ENCODE measurements at regions not wholly inside any gene's neighbourhood (a gene's known extent, or its start where the extent isn't known, plus 50 kb on each side); places are given as distances from the start of the nearest gene placed in this dataset.

- CTCF ChIA-PET = no interaction called here
- POLR2A ChIA-PET = no interaction called here
Observed at GRCh38 chr10:44205067-44205466, 179.8 kb downstream of the CXCL12 start.

DNA sequence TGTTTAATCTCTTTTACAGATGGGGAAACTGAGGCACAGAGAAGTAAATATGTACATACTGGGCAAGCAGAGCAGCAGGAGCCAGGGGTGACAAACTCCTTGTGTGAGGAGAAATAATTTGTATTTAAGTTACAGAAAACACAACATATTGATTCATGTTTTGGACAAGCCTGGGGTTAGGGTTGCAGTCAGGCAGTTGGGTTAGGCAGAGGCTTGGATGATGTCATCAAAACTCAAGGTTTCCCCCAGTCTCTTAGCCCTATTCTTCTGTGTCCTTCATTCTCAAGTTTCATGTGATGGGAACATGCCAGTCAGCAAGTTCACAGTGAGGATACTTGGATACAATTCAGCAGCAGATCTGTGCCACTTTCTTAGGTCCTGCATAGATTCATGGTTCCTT, 181.4 kb downstream of the CXCL12 start:
- ChIA-PET CTCF (no interaction called here), POLR2A (no interaction called here)

GRCh38 chr10:44202952-44203351, 181.9 kb downstream of the CXCL12 start:
- POLR2A ChIA-PET = no interaction called here
- CTCF ChIA-PET = no interaction called here

- ChIA-PET POLR2A (no interaction called here), CTCF (no interaction called here)
Observed at GRCh38 chr10:44201656-44202055, 183.2 kb downstream of the CXCL12 start.

DNA sequence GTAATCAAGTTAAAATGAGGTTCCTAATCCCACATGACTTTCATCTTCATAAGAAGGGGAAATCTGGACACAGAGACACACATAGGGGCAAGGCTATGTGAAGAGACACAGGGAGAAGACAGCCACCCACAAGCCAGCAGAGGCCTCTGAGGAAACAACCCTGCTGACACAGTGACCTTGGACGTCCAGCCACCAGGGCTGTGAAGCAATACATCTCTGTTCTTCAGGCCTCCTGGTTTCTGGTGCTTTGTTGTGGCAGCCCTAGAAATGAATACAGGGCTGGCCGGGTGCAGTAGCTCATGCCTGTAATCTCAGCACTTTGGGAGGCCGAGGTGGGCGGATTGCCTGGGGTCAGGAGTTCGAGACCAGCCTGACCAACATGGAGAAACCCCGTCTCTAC, 183.9 kb downstream of the CXCL12 start:
- ChIA-PET CTCF (no interaction called here), POLR2A (no interaction called here)

- ChIA-PET POLR2A (no interaction called here), CTCF (no interaction called here)
Observed at GRCh38 chr10:44199991-44200655, 184.8 kb downstream of the CXCL12 start.

DNA sequence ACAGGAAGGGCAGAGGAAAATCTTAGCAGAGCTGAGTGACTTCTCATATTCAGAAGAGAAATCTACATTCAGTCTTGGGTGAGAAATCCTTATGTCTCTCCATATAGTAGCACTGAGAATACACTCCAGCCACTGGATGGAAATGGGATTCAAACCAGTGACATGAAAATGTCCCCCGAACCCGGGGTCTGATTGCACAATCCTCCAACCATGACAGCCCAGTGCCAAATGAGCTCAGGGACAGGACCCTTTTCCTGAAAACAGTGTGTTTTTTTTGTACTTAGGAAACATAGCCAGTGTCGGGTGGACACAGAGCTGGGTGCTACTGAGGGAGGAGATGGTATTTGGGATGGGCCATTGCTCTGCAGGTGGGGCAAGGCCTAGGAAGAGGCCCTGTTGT, 185.6 kb downstream of the CXCL12 start:
- ChIA-PET POLR2A (no interaction called here), CTCF (no interaction called here)

DNA sequence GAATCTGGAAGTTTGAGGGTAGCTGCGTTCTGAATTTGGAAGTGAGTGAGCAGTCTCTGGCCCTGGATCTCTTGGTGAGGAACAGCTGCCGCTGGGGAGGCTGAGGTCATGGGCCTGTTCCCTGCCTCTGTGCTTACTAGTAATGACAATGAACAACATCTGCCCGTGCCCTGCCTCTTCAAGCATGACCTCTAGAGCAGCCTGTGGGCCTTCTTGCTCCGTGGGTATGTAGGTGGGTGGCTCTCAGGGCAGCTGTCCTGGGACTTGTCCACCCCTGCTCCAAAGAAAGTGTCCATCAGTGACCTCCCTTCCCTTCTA, 186.2 kb downstream of the CXCL12 start:
- ChIA-PET POLR2A (no interaction called here), CTCF (no interaction called here)

DNA sequence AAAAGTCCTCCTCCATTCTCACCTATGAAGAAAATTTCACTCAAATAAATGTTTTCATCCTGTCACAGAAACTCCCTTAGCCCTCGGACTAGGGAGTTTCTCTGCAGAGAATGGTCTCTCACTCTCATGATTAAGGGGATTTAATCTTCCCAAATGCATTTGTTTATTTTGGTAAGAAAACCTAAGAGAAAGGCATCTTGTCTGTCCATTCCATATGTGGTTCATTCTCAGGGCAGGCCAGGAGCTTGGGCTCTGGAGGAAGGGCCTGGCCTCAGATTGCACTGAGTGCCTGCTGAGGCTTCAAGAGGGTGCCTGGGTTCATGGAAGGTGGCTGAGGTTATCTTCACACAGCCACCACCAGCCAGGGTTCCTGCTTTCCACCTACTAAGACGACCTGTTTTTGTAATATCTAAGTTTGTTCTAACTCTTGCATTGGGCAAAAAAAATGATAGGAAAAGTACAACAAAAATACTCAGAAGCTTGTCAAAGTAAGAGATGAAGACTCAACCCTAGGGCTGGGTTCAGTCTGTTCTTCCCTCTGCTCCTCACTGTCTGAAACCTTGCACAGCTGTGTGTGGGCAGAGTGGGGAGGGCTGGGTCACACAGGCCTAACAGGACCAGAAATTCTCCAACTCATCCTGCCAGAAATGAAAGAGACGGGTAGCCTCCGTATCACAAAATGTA, 186.7 kb downstream of the CXCL12 start:
- ChIA-PET POLR2A (no interaction called here), CTCF (no interaction called here)

GRCh38 chr10:44197646-44198045, 187.3 kb downstream of the CXCL12 start:
- CTCF ChIA-PET = no interaction called here

GRCh38 chr10:44196336-44196735, 188.6 kb downstream of the CXCL12 start:
- ChIA-PET POLR2A (no interaction called here), CTCF (no interaction called here)

More at GRCh38 chr10:44197646-44198045, 187.3 kb downstream of the CXCL12 start:
- POLR2A ChIA-PET = no interaction called here

DNA sequence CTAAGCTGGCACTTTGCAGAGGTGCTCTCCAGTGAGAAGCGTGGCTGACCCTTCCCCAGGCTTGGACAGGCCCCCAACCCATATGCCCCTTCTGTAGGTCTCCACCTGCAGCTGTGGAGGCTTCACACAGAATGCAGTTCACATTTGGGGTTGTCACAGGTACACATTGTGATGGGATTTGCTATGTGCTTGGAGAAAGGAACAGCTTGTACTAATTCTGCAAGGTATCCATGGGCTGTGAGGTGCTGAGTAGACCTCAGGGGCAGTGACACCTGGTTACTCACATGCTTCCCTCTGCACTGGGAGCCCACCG, 188.9 kb downstream of the CXCL12 start:
- CTCF ChIA-PET = no interaction called here
- POLR2A ChIA-PET = no interaction called here

DNA sequence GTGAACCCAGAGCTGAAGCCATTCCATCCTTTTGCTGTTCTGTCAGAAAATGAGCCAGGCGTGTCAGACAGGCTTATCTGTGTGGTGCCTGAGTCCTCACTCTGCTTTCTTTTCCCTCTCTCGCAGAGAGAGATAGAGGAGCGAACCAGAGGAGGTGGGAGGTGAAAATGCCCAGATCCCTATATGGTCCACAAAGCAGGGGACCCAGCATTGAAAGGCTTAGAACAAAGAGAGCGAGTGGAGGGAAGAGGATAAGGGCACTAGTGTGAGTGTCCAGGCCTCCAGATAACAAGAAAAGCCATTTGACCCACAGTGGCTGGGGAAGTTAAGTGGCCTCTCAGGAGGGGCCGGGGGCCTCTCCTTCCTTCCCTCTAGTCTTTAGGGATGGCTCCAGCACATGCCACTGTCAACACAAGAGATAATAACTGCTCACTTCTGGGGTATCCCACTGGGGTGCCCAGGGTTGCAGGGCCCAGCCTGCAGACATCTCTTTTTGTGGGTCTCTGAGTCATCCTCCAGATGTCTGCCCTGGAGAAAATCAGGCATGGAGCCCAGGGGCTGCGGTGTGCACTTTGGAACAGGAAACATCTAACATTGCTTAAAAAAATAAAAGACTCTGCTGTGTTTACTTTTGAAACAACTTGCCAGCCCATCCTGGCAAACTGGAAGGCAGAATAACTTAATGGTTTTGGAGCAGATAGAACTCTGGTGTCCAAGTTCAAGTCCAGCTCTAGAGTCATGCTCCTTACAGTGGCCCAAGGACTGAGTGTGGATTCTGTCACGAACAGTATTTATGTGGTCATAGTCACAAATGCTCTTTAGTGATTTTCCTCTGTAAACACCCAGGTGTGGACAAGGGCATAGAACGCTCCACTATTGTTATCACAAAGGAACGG, 189.5 kb downstream of the CXCL12 start:
- CTCF ChIA-PET = no interaction called here
- POLR2A ChIA-PET = no interaction called here

DNA sequence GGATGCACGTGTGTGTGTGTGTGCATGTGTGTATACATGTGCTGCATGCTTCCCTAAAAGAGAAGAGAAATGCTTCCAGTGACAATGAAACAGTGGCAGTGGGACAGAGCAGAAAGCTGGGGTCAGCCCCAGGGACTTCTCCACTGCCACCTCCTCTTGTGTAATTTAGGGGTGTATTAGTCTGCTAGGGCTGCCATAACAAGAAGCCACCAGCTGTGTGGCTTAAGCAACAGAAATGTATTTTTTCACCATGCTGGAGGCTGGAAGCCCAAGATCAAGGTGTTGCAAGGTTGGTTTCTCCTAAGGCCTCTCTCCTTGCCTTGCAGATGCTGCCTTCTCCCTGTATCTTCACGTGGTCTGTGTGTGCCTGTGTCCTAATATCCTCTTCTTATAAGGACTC, 190.5 kb downstream of the CXCL12 start:
- CTCF ChIA-PET = no interaction called here
- POLR2A ChIA-PET = no interaction called here

DNA sequence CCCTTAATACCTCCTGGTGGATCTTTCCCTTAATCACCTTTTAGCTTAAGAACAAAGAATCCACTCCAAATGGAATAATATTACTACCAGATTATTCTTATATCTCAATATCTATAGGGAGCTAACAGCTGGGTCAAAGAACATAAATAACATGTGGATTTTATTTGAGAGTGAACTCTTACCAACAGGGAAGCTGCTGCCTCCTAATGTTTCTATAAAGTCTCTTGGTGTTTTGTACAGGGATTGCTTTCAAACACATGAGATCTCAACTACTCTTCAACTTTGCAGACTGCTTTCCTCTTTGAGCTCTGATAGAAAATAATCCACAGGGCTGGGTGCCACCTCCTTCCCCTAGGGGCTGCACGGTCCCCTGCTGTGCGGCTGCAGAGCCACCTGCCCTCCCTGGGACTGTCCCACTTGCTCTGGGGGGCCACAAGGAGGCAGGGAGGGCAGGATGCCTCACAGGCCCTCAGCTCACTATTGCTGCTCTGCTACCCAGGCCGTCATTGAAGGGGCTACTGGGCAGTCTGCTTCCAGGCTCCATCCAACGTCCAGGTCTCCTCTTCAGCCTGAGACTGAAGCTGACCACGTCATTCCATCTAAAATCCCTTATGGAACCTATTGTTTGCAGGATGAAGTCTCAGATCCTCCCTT, 191.2 kb downstream of the CXCL12 start:
- ChIA-PET CTCF (no interaction called here), POLR2A (no interaction called here)

- CTCF ChIA-PET = no interaction called here
- POLR2A ChIA-PET = no interaction called here
Observed at GRCh38 chr10:44193166-44193565, 191.7 kb downstream of the CXCL12 start.

DNA sequence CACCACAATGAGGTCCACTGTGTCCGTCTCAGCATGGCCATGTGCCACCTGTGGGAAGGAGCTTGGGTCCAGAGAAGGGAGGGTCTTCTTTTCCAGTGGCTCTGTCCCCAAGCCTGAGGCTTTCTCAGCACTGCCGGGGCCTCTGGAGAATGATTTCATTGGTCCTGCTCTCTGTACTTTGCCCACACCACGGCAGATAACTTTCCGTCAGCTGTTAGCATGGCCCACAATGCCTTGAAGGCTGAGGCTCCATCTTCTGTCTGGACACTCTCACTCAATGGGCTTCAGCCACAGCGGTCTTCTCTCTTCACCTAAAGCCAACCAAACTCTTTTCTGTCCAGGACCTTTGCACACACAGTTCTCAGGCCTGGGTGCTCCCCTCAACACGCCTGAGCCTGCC, 192.5 kb downstream of the CXCL12 start:
- POLR2A ChIA-PET = no interaction called here
- CTCF ChIA-PET = no interaction called here

DNA sequence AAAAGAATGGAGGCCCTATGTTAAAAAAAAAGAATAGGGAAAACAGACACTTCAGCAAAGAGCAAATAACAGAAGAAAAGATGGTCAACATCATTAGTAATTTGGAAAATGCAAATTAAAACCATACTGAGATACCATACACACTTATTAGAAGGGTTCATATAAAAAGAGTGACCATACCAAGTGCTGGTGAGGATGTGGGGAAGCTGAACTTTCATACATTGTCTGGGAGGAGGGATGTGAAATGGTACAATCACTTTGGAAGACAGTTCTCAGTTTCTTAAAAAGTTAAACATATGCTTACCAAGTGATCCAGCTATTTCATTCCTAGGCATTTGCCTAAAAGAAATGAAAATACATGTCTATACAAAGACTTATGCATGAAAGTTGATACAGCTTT, 194.4 kb downstream of the CXCL12 start:
- CTCF ChIA-PET = no interaction called here
- POLR2A ChIA-PET = no interaction called here

- POLR2A ChIA-PET = no interaction called here
- CTCF ChIA-PET = no interaction called here
Observed at GRCh38 chr10:44186821-44187220, 198.1 kb downstream of the CXCL12 start.

DNA sequence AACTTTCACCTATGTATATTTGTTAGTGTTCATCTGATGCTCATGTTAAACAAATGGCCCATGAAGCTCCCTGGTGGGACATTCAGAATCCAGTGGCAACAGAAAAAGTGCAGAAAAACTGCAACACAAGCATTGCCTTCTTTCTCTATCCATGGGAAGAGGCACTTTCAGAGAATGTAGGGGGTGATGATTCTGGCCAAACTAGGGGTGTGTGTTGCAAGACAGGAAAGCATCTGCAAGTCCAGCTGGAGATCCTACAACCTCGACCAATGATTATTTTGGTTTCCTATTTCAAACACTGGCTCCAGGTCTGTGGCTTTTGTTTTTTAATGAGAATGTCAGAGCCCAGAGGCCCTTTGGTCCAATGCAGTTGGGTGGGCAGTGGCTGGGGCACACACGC, 198.7 kb downstream of the CXCL12 start:
- POLR2A ChIA-PET = no interaction called here
- CTCF ChIA-PET = no interaction called here

DNA sequence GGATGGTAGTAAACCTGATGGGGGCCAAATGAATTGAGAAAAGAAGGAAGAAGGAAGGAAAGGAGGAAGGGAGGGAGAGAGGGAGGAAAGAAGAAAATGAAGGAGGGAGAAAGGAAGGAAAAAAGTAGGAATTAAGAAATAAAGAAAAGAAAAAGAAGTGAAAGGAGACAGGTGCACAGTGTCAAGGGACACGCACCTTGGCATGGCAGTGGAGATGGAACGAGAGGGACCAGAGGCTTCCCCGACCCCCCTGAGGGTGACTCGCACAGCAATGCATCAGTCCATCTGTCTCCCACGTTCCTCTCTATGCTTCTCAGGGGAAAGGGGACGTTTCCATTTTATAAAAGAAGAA, 199.6 kb downstream of the CXCL12 start:
- CTCF ChIA-PET = no interaction called here
- POLR2A ChIA-PET = no interaction called here

All from activated CD8-positive, alpha-beta memory T cell treated with anti-CD3 and anti-CD28 coated beads for 36 hours (primary cell).